NCI-H774 (cell line): ENCODE measurements at regions not wholly inside any gene's neighbourhood (a gene's known extent, or its start where the extent isn't known, plus 50 kb on each side); places are given as distances from the start of the nearest gene placed in this dataset.
"Not testable (repeated sequence)": the region's sequence is repeated elsewhere in the genome, so short reads cannot be mapped to it uniquely, and the experiment has no call there.

Experiments used
- DNase-seq: peaks from one replicate; lab custom pipeline; 2025; lab: John Stamatoyannopoulos, UW

DNA sequence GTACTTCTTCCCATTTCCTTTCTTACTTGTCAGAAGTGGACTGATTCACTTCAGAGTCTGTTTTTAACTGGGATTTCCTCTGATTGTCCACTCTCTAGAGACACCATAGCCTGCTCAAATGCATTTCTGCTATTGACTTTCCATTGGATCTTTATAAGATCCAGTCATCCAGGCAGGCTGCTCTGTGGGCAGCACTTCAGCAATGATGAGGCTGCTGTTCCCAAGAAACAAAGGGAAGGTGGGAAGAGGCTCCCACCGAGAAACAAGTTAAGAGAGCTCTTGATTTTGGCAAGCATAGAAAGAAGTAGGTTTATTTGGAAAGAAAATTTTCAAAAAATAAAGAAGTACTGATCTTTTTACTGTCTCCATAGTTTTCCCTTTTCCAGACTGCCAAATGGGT, 125.8 kb upstream of the STARD13 start:
- DNase-seq, result no peak

DNA sequence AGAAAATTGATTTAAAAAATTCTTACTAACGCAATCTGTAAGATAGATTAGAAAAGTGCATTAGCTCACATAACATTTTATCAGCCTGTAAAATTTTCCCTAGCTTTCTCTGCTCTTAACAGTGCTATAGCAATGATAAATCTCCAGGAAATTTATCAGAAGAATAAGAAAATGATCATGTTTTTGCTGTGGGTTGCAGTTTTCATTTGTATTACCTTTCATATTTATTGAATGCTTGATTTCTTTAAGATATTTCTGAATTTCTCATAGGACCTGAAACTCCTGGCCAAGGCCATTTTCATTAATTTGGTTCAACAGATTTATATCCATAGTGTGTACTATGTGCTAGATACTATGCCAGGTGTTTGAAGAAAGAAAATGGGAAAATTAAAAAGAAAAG, 130.3 kb upstream of the STARD13 start:
- DNase-seq, result no peak

DNA sequence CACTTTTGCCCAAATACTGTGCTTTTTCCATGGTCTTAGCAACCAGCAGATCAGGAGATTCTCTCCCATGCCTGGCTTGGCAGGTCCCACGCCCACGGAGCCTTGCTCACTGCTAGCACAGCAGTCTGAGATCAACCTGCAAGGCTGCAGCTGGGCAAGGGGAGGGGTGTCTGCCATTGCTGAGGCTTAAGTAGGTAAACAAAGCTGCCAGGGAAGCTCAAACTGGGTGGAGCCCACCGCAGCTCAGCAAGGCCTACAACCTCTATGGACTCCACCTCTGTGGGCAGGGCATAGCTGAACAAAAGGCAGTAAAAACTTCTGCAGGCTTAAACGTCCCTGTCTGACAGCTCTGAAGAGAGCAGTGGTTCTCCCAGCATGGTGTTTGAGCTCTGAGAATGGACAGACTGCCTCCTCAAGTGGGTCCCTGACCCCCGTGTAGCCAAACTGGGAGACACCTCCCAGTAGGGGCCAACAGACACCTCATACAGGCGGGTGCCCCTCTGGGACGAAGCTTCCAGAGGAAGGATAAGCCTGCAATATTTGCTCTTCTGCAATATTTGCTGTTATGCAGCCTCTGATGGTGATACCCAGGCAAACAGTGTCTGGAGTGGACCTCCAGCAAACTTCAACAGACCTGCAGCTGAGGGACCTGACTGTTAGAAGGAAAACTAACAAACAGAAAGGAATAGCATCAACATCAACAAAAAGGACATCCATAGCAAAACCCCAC, 132.8 kb upstream of the STARD13 start:
- not testable (repeated sequence) for DNase-seq

DNA sequence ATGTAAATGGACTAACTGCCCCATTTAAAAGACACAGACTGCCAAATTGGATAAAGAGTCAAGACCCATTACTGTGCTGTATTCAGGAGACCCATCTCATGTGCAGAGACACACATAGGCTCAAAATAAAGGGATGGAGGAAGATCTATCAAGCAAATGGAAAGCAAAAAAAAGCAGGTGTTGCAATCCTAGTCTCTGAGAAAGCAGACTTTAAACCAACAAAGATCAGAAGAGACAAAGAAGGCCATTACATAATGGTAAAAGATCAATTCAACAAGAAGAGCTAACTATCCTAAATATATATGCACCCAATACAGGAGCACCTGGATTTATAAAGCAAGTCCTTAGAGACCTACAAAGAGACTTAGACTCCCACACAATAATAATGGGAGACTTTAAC, 134.6 kb upstream of the STARD13 start:
- not testable (repeated sequence) for DNase-seq

DNA sequence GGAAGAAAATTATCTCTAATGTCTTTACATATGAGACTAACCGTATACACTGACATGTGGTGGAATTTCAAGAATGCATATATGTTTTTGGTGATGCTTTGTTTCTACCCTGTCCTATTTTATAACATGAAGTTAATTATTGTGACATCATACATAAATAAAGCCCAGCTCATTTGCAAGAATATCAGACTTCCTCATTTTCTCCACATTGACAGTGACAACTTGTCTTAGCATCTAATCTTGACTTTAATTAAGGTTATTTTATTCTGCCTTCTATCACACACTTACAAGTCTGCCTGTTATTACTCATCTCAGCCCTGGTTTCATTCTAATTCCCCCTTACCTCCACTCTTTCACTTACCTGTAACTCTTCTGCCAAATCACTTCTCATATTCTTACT, 140.6 kb upstream of the STARD13 start:
- no peak for DNase-seq

DNA sequence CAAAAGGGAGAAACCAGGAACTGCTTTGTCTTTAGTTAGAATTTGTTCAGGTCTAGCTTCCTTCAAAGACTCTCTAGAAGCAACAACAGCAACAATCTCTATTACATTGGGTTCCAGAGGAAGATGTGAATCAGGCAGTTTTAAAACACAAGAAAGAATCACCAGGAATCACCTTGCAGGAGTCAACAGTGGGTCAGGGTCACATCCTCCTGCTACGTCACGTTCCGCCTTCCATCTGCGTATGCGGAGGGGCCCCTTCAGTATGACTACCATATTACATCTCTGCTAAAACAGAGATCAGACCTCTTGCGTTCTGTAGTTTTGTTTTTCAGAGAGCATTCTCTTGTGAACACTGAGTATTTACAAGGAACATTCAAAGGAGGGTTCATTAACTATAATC, 147.8 kb upstream of the STARD13 start:
- DNase-seq, result no peak

DNA sequence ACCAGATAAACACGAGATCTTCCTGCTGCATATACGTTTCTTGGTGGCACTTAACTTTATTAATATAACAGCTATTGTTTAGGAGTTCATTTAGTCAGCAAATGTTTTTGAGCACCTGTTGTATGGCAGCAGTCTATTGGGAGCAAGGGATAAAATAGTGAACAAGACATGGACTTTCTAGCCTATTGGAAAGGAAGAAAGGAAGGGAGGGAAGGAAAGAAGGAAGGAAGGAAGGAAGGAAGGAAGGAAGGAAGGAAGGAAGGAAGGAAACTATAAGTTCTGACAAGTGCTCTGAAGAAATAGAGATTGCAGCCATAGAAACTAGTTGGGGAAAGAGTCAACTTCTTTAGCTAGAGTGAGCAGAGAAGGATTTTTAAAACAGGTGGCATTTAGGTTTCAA, 149.1 kb upstream of the STARD13 start:
- no peak for DNase-seq

DNA sequence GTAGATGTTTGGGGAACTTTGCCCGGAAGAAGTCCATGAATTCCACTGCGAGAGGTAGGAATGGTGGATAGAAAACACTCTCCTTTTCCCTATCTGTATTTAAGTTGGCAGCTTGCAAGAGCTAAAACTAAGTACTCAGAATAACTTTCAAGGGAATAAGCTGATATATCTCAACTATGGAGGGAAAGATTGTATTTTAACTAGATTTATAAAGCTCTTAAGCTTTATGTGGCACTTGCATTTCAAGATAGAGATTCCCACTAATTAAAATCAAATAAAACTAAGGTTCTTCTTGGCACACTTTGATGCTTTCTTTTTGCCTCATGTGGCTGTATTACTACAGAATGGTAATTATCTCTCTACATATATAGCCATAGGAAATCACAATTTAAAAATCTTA, 149.7 kb upstream of the STARD13 start:
- no peak for DNase-seq

DNA sequence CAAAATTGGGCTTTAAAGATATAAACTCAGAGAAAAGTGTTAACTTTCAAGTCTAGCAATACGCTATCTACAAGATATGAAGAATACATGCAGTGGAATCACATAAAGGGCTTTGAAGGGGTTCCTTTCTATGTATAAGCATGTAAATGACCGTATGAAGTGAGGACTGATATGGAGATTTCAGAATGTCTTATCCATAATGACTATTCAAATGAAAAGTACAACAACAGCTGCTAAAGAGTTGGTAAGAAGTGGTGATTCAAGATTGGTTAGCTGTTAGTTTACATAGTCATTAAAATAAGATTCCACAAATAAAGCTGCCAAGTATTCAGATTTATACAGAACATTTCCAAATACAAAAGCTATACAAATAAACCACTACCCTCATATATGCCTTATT, 153.4 kb upstream of the STARD13 start:
- DNase-seq, result no peak

DNA sequence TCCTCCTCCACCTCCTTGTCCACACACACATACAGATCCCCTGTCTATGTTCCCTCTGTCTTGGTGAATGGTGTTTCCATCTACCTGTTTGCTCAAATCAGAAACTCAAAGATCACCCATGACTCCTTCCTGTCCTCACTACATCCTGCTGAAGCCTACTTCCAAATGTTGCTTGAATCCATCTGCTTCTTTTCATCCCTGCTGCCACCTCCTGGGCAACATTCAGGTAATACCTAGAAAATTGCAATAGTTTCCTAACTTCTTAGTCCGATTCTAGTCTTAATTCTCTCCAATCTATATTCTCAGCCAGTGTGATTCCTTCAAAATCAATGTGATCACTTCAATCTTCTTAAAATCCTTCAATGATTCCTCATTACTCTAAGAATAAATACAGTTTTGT, 155.5 kb upstream of the STARD13 start:
- no peak for DNase-seq

DNA sequence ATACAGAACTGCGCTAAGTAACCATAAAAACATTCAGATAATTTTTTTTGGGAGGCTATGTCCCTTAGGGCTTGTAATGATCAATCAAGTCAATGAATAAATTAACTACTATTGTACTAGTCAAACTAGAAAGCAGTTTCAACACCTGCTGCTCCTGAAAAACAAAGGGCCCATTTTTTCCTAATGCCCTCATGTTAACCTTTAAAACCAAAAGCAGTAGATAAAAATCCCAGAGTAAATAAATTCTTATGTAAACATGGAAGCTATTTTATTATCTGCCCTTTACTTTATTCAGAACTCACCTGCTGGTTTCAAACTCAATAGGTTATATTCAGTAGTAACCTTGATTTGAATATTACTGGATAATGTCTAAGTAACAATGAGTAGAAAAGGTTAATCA, 159.5 kb upstream of the STARD13 start:
- no peak for DNase-seq

DNA sequence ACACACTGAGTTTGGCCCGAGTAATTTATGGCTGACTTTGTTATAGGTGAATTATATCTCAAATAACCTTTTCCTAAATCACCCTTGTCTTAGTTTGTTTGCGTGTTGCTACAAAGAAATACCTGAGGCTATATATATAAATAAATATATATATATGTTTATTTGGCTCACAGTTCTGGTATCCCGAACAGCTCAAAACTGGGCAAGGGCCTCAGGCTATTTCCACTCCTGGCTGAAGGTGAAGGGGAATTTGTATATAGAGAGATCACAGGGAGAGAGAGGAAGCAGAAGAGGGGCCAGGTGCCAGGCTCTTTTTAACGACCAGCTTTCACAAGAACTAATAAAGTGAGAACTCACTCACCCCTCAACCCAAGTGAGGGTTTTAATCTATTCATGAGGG, 159.9 kb upstream of the STARD13 start:
- DNase-seq, result no peak

DNA sequence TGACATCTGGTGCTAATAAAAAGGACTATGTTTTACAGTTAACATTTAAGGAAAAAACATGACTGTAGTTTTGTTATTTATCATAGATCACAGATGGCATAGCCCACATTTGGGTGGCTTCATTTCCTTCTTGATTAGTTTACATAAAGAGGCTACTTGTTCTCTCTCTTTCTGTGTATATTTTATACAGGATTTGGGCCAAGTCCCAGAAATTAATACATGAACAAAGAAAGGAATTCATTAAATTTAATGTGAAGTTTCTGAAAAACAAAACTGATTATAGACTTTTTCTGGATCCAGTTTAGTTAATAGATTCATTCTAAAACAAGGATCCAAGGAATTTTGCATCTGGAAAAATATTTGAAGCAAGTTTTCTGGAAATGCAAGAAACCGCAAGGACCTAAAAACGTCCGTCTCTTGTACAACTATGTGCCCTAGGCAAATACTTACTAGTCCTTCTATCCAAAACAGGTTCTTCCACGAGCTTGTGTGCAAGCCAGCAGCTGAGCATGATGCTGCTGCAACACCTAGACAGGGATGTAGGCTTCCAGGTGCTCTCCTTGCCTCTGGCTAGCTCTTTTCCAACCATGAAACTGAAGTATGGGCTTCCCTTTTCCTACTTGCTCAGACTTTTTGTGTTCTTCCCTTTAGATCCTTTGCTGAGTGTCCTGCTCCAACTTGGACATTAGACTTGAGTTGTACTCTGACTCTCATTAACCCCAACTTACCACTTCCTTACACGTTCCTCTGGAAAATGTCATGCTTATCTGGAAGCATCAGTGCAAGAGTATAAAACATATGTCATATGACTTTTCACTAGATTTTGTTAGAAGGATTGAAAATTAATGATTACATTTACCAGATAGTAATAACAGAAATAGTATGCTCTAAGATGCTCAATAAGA, 161.5 kb upstream of the STARD13 start:
- no peak for DNase-seq

DNA sequence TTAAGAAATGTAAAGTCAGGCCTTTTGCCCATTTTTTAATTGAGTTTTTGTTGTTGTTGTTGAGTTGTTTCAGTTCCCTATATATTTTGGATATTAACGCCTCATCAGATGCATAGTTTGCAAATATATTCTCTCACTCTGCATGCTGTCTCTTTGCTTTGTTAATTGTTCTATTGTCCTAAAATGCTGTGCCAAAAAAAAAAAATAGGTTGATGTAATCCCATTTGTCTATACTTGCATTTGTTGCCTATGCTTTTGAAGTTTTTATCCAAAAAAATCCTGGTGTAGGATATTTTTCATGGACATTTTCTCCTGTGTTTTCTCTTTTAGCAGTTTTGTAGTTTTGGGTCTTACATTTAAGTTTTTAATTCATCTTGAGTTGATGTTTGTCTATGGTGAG, 163.3 kb upstream of the STARD13 start:
- no peak for DNase-seq

DNA sequence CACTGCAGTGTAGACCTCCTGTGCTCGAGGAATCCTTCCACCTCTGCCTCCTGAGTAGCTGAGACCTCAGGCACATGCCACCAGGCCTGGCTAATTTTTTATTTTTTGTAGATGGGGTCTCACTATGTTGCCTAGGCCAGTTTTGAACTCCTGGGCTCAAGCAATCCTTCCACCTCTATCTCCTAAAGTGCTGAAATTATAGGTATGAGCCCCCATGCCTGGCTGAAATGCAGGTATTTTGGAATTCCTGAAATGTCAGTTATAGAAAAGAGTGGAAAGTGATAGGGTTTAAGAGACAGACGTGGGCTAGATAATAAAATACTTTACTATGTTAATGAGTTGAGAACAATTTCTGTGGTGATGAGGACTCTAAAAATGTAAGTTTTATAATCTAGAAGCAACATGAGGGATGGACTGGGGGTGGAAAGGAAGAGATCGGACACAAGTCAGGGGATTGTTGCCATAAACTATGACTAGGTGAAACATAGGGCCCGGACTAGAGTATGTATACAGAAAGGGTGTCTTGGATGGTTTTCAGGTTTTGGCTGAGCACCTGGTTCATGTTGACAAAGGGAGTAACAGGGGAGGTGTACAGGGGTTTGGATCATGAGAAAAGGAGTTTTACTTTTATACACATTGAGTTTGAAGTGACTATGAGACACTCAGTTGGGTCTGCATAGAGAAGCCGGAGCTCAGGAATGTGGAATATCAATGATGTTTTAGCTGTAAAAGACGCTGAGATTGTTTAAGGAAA, 165.6 kb upstream of the STARD13 start:
- DNase-seq, result no peak

DNA sequence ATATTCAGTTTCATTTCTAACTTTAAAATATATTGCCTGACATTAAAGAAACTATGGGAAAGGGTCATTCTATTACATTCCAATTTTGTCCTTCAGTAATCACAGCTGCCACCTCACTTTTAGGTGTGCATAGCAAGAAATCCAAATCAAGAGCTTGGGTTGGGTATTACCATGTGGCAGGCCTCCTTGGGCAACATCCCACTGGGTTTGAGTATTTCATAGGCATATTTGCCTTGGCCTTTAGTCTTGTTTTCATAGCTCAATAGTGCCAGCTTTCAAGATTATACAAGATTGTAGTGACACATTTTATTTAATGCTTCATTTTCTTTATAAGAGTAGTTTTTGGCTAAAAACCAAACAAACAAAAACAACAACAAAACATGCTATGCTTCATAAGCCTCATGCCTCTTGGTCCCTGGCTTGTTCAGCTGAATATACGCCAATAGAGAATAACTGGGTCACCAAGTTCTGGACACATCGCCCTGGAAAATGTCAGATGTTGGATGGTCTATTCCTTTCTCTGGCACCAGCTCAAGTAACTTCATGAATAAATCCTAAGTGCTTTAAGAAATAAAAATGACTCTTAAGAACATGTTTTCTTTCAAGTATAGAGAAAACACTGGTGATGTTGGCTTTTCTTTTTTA, 167.4 kb upstream of the STARD13 start:
- no peak for DNase-seq

DNA sequence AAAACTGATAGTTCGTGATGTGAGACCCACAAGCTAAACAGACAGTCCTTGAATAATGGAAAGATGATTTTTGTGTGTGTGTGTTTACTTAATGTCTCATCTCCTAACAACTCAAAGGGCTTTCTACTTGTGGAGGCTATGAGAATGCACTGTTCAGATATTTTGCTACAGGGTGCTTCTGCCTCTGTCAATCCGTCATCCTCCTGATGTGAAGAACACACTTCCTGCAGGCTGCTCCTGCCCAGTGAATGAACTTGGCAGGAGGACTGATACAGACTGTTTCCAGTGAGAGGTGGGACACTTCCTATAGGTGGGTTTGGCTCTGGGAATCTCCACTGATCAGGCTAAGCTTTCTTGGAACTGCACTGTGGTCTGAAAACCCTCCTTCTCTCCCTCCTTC, 168.4 kb upstream of the STARD13 start:
- DNase-seq, result no peak

DNA sequence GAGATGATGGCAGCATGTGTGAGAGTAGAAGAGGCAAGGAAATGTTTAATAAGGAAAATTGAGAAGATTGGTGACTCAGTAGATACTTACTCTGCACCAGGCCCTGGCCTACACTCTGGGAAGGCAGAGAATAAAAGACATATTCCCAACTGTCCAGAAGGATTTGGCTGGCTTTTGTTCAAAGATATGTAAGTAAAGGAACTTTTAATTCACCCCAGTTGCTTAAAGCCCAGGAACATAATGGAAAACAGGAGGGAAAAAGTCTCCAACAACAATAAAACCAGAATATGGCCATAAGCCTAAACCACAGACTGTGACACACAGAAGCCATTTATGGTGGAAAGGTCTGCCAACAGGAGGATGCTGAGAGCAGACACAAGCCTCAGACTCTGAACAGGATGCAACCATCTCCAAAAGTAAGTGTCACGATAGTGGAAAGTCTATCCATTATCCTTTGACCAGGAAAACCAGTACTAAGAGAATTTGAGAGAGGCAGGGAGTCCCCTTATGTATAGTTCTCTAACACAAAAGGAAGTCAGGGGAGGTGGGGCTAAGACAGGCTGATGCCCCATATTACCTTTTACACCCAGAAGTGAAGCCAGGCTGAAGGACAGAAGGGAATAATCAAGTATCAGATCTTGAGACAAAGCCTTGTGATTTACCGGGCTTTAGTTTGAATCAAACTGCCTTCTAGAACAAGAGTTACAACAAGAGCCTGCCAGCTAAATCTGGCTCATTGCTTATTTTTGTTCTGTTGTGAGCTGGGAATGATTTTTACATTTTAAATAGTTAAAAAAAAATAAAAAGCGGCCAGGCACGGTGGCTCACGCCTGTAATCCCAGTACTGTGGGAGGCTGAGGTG, 169.5 kb upstream of the STARD13 start:
- DNase-seq, result no peak

DNA sequence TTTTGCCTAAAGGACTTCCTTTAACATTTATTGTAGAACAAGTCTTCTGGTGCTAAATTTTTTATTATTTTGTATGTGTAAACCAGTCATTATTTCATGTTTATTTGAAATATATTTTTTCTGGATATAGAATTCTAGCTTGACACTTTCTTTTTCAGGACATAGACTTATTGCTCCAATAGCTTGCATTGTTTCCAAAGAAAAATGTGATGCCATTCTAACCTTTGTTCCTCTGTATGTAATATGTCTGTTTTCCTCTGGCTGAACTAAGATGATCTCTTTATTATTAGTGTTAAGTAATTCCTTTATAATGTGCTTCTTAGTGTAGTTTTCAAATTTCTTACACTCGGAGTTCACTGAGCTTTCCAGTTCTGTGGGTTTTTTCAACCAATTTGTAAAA, 174.1 kb upstream of the STARD13 start:
- no peak for DNase-seq

DNA sequence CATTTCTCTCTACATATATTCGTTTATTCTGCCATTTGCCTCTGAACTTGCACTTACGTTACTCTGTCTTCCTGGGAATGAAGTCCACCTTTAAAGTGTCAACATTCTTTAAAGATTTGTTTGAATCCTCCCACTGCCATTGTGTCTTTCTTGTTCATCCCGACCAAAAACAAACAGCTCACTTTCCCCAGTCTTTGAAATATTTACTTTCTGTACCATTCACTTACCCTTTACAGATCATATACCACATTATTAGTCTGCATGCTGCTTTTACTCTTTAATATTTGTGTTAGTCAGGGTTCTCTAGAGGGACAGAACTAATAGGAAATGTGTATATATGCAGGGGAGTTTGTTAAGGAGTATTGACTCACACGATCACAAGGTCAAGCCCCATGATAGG, 176.6 kb upstream of the STARD13 start:
- no peak for DNase-seq

DNA sequence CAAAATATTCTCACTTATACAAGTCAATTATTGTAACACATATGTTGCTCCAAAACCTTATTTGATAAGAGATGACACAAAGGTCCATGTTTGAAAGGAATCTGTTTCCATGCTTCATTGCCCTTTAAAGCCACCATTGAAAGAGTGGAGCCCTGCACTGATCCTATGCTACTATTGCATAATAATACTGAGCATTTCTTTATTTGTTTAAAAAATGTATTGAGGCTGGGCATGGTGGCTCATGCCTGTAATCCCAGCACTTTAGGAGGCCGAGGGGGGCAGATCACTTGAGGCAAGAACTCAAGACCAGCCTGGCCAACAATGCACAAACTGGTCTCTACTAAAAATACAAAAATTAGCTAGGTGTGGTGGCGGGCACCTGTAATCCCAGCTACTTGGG, 178.8 kb upstream of the STARD13 start:
- DNase-seq, result no peak
